ENCODE measurements at regions not wholly inside any gene's neighbourhood (a gene's known extent, or its start where the extent isn't known, plus 50 kb on each side); places are given as distances from the start of the nearest gene placed in this dataset.

GRCh38 chr1:201645956-201646355, 107.0 kb downstream of the NAV1 start:
- no peak for TF ChIP-seq CTCF (IDR thresholded peaks at IDR 0.05)
- no peak for TF ChIP-seq POLR2A (IDR thresholded peaks at IDR 0.05)
